OCI-LY1 (cell line): ENCODE measurements at regions not wholly inside any gene's neighbourhood (a gene's known extent, or its start where the extent isn't known, plus 50 kb on each side); places are given as distances from the start of the nearest gene placed in this dataset.

Experiments used
- H2AFZ ChIP-seq: fragments of 200-600 bp; sonication (generic), shearing (Covaris generic); 2 replicates; pipeline ENCODE4 v1.6.0; 2014; ENCODE audit warnings: antibody characterized with exemption, mild to moderate bottlenecking, low read length
- H3F3A ChIP-seq: fragments of 200-600 bp; sonication (generic), shearing (Covaris generic); 2 replicates; pipeline ENCODE4 v1.6.0; 2014; ENCODE audit warnings: mild to moderate bottlenecking, antibody characterized with exemption, low read length, moderate library complexity; ENCODE audit not compliant: insufficient read depth
- H3K27ac ChIP-seq: fragments of 200-600 bp; sonication (generic); 2 replicates; pipeline ENCODE4 v1.5.1; 2014; ENCODE audit warnings: low read length, mixed run types, mild to moderate bottlenecking, low read depth; ENCODE audit not compliant: poor library complexity, severe bottlenecking
- H3K27me3 ChIP-seq: fragments of 200-600 bp; sonication (generic); 2 replicates; pipeline ENCODE4 v1.6.0; 2014; ENCODE audit warnings: antibody characterized with exemption, mild to moderate bottlenecking, low read length, moderate library complexity; ENCODE audit not compliant: insufficient read depth
- H3K36me3 ChIP-seq: fragments of 200-600 bp; sonication (generic); 2 replicates; pipeline ENCODE4 v1.6.1; 2014; ENCODE audit warnings: mild to moderate bottlenecking, antibody characterized with exemption, low read length, moderate library complexity, mixed read lengths; ENCODE audit not compliant: insufficient read depth
- H3K4me1 ChIP-seq: fragments of 200-600 bp; sonication (generic); 2 replicates; pipeline ENCODE4 v1.5.1; 2014; ENCODE audit warnings: mild to moderate bottlenecking, low read length, moderate library complexity; ENCODE audit not compliant: insufficient read depth, severe bottlenecking
- H3K4me2 ChIP-seq: fragments of 200-600 bp; sonication (generic), shearing (Covaris generic); 2 replicates; pipeline ENCODE4 v1.6.1; 2014; ENCODE audit warnings: low read length
- H3K4me3 ChIP-seq: fragments of 200-600 bp; sonication (generic); 2 replicates; pipeline ENCODE4 v1.5.1; 2014; ENCODE audit warnings: low read length, low read depth, mild to moderate bottlenecking, mixed read lengths; ENCODE audit not compliant: poor library complexity, severe bottlenecking
- H3K79me2 ChIP-seq: fragments of 200-600 bp; shearing (Covaris generic); 2 replicates; pipeline ENCODE4 v1.6.1; 2016; ENCODE audit warnings: mixed run types, low read length, mixed read lengths; ENCODE audit not compliant: insufficient read depth
- H3K9ac ChIP-seq: fragments of 200-600 bp; sonication (generic), shearing (Covaris generic); 2 replicates; pipeline ENCODE4 v1.6.1; 2014; ENCODE audit warnings: mild to moderate bottlenecking, low read length, mixed read lengths
- H3K9me2 ChIP-seq: fragments of 200-600 bp; sonication (generic), shearing (Covaris generic); 2 replicates; pipeline ENCODE4 v1.6.1; 2014; ENCODE audit warnings: low read depth, mild to moderate bottlenecking, low read length, mixed read lengths
- H3K9me3 ChIP-seq: fragments of 200-600 bp; shearing (Covaris generic); 2 replicates; pipeline ENCODE4 v1.6.1; 2014; ENCODE audit warnings: low read length, mixed read lengths
- H4K20me1 ChIP-seq: fragments of 200-600 bp; sonication (generic), shearing (Covaris generic); 2 replicates; pipeline ENCODE4 v1.6.0; 2016; ENCODE audit warnings: mild to moderate bottlenecking, low read length; ENCODE audit not compliant: insufficient read depth
- EZH2 ChIP-seq: fragments of 200-600 bp; sonication (generic), shearing (Covaris generic); IDR thresholded peaks from 2 replicates; pipeline ENCODE4 v1.8.0; 2017; ENCODE audit warnings: borderline replicate concordance, mixed run types, mild to moderate bottlenecking, antibody characterized with exemption, low read length, moderate library complexity, mixed read lengths
- TF ChIP-seq, protein P1 (sequence below): fragments of 200-600 bp; sonication (generic), shearing (Covaris generic); IDR thresholded peaks from 2 replicates; pipeline ENCODE4 v1.5.1; 2017; ENCODE audit warnings: mild to moderate bottlenecking, antibody characterized with exemption, low read length, moderate library complexity, mixed read lengths

DNA sequence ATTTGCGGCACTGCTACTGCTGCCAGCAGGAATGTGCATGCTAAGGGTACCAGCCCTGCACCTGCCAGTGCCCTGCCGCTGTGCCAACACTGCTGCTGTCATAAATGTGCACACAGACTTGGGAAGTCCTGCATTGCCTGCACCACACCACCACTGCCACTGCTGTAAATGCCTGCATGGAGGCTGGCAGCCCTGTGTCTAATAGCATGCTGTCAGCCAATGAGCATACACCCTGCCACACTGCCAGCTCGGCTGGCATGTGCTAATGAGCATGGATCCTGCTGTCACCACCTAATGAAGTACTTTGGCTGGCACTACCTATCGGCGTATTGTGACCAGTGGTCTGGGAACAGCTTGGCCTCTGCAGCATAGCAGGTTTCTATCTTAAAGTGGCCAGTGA, 981.8 kb upstream of the GBE1 start:
- H3K27me3 ChIP-seq = no peaks in the 10 kb centered on the region
- H3K4me1 ChIP-seq = peaks cover 17% of the 10 kb centered on the region
- H2AFZ ChIP-seq = peak overlapping the region; percentile 13; the same call in 1 of the 2 replicates
- H3K9me2 ChIP-seq = no peaks in the 10 kb centered on the region
- H3F3A ChIP-seq = no peaks in the 10 kb centered on the region
- H3K4me2 ChIP-seq = no peak overlapping the region
- H4K20me1 ChIP-seq = no peaks in the 10 kb centered on the region
- no peaks in the 10 kb centered on the region for H3K36me3 ChIP-seq
- no peaks in the 10 kb centered on the region for H3K9me3 ChIP-seq
- no peak overlapping the region for H3K4me3 ChIP-seq
- no peak overlapping the region for H3K9ac ChIP-seq
- TF ChIP-seq EZH2 = no peak
- TF ChIP-seq, protein P1, sequence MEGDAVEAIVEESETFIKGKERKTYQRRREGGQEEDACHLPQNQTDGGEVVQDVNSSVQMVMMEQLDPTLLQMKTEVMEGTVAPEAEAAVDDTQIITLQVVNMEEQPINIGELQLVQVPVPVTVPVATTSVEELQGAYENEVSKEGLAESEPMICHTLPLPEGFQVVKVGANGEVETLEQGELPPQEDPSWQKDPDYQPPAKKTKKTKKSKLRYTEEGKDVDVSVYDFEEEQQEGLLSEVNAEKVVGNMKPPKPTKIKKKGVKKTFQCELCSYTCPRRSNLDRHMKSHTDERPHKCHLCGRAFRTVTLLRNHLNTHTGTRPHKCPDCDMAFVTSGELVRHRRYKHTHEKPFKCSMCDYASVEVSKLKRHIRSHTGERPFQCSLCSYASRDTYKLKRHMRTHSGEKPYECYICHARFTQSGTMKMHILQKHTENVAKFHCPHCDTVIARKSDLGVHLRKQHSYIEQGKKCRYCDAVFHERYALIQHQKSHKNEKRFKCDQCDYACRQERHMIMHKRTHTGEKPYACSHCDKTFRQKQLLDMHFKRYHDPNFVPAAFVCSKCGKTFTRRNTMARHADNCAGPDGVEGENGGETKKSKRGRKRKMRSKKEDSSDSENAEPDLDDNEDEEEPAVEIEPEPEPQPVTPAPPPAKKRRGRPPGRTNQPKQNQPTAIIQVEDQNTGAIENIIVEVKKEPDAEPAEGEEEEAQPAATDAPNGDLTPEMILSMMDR = no peak
- no peaks in the 10 kb centered on the region for H3K79me2 ChIP-seq
- H3K27ac ChIP-seq = no peak overlapping the region

DNA sequence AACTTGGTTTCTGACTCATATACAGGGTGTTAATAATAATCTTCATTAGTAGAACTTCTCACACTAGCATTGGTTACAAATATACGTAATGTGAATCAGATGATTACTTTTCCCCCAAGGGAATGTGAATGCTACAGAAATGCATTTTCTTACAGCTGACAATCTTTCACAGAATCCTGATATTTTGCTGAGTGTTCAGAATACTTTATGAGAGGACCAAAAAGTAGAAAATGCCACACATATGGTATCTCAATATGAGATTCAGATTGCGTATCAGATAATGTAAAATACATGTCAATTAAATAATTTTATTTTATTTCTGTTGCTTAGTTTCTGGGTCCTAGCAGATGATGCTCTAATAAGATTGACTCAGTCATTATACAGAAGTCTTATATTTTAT, 979.9 kb upstream of the GBE1 start:
- TF ChIP-seq EZH2 = no peak
- TF ChIP-seq, protein P1 = no peak
- Histone ChIP-seq H2AFZ (no peak overlapping the region), H3K9me2 (no peaks in the 10 kb centered on the region), H4K20me1 (no peaks in the 10 kb centered on the region), H3K36me3 (no peaks in the 10 kb centered on the region), H3K27me3 (no peaks in the 10 kb centered on the region), H3K79me2 (no peaks in the 10 kb centered on the region), H3K9ac (no peak overlapping the region), H3K9me3 (no peaks in the 10 kb centered on the region), H3K27ac (no peak overlapping the region), H3K4me3 (no peak overlapping the region), H3K4me2 (no peak overlapping the region), H3K4me1 (peaks cover 32% of the 10 kb centered on the region), H3F3A (no peaks in the 10 kb centered on the region)

DNA sequence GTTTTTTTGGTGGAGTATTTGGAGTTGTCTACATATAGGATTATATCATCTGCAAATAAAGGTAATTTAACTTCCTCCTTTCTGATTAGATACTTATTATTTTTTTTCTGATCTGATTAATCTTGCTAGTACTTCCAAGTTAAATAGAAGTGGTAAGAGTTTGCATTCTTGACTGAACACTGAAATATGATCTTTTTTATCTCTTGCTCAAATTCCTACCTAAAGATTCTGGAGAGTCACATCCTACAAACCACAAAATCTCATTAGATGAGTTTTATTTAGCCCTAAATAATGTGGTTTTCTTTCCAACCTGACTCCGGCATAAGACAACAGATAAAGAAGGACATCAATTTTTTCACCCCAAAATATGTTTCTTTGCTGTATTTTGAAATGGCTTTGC, 977.9 kb upstream of the GBE1 start:
- no peak overlapping the region for H2AFZ ChIP-seq
- H3K4me1 ChIP-seq = peaks cover 43% of the 10 kb centered on the region
- no peak overlapping the region for H3K4me2 ChIP-seq
- TF ChIP-seq, protein P1 = no peak
- no peak for TF ChIP-seq EZH2
- no peak overlapping the region for H3K4me3 ChIP-seq
- no peaks in the 10 kb centered on the region for H3K9me3 ChIP-seq
- no peaks in the 10 kb centered on the region for H4K20me1 ChIP-seq
- H3K36me3 ChIP-seq = no peaks in the 10 kb centered on the region
- no peaks in the 10 kb centered on the region for H3K27me3 ChIP-seq
- no peaks in the 10 kb centered on the region for H3K79me2 ChIP-seq
- H3K27ac ChIP-seq = no peak overlapping the region
- H3F3A ChIP-seq = no peaks in the 10 kb centered on the region
- H3K9me2 ChIP-seq = no peaks in the 10 kb centered on the region
- H3K9ac ChIP-seq = no peak overlapping the region
